ENCODE measurements at regions not wholly inside any gene's neighbourhood (a gene's known extent, or its start where the extent isn't known, plus 50 kb on each side); places are given as distances from the start of the nearest gene placed in this dataset.
"Not testable (repeated sequence)": the region's sequence is repeated elsewhere in the genome, so short reads cannot be mapped to it uniquely, and the experiment has no call there.

DNA sequence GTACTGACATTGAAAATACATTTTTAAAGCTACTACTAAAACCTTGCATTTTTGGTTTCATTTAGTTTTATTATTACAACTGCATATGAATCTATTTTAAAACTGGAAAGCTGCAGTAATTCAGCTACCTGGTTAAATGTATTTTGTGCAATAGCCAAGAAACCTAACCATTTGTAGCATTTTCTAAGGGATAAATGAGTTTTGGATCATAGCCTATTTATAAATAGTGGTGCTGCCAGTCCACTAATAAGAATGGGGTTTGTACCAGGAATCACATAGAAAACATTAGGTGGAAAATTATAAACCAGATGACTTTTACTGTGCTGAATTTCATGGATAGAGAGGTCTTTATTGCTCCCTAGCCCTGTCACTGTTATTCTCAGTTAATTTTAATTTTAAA is 454.7 kb downstream of the DIPK2A start:
- intact Hi-C loops (cut with DNase I) = no loop called here
- DNase-seq = no peak

DNA sequence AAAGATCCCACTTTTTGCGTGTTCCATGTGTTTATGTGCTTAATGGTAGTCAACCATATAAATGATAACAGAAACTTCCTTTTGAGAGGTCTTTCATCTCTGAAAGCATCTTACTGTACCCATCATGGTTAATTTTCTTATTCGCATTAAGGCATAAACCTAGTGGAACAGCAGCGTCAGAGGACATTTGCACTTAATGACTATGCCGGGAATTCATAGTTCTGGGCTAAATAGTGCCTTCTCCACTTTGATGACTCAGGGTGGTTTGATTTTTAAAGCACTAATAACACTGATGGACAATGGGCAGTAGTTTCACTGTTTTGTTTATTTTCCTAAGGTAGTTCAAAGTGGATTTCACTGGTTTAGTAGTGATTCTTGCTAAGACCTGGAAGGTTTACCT is 455.3 kb downstream of the DIPK2A start:
- DNase-seq = no peak
- intact Hi-C loops (cut with DNase I) = no loop called here

DNA sequence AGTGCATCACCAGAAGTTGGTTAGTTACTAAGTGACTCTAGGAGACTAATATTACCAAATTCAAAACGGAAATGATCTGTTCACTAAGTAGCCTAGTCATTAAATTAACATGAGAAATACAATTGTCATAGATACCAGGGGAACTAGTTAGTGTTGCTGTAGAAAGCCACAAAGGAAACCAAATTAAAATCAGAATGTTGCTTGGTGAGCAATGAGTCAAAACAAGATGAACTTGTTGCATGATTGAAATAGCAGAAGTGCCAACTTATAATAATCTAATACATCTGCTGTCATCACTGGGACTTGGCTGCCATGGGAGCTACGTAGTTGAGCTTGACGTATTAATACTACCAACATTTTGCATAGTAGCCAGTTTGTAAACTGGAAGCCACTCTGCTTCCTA is 458.1 kb downstream of the DIPK2A start:
- intact Hi-C loops (cut with DNase I) = no loop called here
- DNase-seq = no peak

DNA sequence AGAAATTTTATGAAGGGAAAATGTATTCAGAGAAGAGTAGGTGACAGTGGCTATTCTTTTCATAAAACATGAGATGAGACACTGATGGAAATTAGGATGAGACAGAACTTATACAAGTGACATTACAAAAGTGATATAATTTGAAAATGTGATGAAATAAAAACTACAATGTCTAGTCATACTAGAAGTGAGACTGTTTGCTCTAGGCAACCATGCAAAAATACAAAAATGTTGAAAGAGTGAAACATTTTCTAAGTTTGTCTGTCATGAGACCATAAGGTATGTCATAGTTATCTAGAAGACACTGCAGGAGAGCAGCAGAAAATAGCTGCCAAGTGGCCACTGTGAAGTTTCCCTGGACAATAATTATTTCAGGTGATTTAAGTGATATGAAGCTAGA is 459.5 kb downstream of the DIPK2A start:
- no peak for DNase-seq
- intact Hi-C loops (cut with DNase I) = no loop called here

DNA sequence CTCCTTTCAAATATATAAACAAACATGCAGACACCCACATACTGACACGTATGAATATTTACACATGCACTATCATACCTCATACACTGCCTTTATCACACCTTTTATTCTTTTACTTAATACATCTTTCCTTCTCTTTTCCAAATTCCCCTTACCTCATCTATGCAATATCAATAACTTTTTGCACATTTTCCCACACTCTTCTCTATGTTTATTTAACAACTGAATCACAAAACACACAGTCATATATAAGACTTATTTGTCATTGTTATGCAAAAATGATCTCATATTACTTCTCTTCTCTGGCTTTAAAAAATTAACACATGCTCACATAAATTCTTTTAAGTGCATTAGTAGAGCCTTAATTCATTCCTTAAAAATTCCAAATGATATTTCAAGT is 461.4 kb downstream of the DIPK2A start:
- no peak for DNase-seq
- intact Hi-C loops (cut with DNase I) = no loop called here

DNA sequence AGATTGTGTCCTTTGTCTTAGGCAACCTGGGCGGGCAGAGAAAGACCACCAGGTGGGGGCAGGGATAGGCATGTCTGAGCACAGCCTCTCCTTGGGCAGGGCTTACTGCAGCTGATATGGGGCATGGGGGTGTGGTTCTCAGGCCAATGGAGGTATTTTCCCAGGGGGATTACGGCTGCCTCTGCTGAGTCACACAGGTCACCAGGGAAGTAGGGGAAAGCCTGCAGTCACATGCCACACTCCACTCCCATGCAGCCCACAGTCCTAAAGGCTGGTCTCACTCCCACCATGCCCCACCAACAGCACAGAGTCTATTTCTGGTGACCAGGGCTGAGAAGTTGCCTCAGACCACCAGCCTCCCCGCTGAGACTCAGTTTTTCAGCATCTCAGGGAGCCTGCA is 466.4 kb downstream of the DIPK2A start:
- DNase-seq = peak in 1 of 10 donors; percentile 57
- intact Hi-C loops (cut with DNase I) = no loop called here

DNA sequence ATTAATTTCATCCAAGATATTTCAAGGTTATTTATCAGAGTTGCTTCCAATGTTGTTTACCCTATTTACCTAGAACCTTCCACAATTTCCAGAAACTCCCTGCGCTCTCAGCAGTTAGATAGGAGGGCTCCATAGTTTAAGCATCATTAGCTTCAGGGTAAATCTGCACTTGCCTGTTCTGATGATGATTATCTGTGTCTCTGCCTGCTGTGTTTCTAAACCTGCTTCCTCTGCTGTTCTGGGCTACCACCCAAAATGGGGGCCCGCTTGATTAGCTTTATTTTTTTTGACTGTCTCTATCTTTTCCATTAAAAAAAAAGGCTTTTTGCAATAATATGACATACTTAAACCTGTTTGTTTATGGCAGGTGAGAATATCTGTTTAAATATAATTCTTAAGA is 472.4 kb downstream of the DIPK2A start:
- intact Hi-C loops (cut with DNase I) = no loop called here
- no peak for DNase-seq

DNA sequence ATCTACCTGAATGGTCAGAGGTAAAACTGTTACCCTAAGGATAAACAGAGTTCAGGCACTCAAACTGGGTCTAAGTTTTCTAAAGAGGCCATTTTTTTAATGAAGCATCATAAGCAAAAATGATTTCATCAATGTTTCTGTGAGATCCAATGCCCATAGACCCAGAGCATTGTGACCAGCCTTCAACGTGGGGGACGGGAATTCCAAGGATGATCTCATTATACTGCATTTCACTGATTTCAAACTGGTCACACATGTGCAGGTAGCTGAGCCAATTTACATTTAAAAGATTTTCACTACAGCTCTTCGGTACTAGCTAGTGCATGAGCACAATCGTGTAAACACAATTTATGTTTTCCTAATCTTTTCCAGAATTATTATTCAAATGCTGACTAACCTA is 472.9 kb downstream of the DIPK2A start:
- DNase-seq = no peak
- intact Hi-C loops (cut with DNase I) = no loop called here

DNA sequence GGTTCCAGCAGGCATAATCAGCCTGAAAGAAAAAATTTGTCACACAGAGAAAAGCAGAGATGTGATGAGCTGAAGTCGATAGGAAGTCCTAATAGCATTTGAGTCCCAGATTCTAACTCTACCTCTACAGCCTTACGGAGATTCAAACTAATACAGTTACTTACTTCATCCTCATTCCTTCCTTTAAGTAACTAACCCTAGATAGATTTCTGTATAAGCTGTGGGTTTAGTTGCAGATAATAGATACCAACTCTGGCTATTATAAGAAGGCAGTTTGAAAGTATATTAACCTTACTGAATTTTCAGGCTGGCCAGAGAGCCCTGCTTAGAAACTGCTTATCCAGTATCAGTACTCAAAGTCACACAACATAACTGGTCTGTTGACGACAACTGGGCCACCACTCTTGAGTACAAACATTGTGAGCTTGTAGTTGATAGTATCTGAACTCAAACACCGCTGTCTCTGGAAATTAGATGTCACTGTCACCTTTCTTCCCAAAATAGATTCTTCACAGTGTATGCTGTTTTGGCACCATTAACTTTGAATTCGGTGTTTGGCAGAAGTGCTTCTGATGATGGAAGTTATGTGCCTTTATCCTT is 484.3 kb downstream of the DIPK2A start:
- intact Hi-C loops (cut with DNase I) = no loop called here

DNA sequence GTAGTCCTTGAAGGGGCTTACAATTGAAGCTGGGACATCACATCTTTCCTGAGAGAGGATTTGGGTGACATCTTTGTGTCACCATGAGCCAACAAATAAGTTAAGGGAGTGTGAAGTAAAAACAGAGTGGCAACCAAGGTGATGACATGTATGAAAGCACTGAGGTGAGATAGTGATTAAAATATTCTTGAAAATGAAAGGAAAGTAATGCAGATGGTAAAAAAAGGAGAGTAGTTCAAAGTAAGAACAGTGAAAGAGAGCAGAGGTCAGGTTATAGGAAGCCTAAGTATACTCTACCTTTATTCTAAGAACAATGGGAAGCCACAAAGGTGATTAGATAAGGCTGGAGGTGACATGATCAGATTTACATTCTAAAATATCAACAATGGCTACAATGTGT is 486.1 kb downstream of the DIPK2A start:
- DNase-seq = no peak
- intact Hi-C loops (cut with DNase I) = no loop called here

More for the DNA sequence above, 484.3 kb downstream of the DIPK2A start:
- no peak for DNase-seq

DNA sequence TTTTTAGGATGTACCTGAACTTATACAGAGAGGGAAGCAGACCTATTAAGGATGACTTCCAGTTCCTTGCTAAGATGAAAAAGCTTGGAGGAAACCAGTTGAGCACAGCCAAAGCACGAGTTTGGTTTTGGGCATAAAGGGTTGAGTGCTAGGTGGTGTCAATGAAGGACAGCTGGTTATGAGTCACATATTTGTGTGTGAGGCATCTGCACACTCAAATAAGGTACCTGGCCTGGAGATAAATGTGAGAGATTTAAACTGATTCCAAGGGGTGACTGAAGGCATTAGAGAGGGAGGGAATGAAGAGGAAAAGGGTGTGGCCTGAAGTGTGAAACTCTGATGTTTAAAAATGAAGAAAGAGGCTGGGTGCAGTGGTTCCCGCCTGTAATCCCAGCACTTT is 486.7 kb downstream of the DIPK2A start:
- no peak for DNase-seq
- intact Hi-C loops (cut with DNase I) = no loop called here

DNA sequence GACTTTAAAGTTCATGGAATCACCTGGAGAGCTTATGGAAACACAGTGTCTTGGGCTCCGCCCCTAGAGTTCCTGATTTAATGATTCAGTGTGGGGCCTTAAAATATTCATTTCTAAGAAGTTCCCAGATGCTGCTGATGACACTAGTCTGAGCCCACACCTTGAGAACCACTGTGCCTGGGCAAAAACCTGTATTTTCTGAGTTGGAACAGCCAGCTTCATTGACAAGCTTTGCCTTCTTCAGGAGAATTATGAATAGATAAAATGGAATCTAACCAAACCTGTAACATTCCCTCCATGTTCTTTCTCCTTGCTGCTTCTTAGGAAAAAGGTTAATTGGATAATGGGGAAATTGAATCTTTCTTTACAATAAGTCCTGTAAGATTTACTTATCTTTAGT is 490.7 kb downstream of the DIPK2A start:
- DNase-seq = no peak
- intact Hi-C loops (cut with DNase I) = no loop called here

DNA sequence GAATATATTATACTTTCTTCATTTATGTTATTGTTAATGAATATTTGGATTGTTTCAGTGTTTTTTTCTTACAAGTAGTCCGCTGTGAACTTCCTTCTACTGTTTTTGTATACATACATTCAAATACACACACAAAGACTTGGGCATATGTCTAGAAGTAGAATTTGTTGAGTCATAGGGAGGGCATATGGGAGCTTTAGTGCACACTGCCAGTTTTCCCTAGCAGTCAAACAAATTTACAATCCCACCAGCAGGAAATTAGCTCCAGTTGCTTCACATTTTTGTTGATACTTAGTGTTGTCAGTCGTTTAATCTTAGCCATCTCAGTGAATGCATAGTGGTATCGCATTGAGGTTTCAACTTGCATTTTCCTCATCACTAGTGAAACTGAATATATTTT is 492.3 kb downstream of the DIPK2A start:
- intact Hi-C loops (cut with DNase I) = no loop called here
- DNase-seq = no peak

DNA sequence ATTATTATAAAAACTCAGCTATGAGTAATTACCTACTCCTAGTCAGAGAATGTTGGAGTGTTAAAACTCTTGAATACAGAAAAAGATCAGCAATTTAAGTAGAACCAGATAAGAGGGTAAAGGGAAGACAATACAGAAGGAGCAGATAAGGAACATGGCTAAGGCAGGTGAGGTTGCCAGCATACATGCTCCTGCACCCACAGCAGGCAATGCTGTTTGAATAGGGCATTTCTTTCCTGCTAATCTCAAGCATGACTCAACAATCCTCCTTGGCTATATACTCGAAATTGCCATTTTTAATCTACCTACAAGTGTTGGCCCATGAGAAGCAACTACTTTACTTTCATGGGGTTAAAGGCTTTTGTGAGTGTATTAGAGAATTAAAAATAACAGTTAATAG is 494.5 kb downstream of the DIPK2A start:
- intact Hi-C loops (cut with DNase I) = no loop called here
- no peak for DNase-seq

DNA sequence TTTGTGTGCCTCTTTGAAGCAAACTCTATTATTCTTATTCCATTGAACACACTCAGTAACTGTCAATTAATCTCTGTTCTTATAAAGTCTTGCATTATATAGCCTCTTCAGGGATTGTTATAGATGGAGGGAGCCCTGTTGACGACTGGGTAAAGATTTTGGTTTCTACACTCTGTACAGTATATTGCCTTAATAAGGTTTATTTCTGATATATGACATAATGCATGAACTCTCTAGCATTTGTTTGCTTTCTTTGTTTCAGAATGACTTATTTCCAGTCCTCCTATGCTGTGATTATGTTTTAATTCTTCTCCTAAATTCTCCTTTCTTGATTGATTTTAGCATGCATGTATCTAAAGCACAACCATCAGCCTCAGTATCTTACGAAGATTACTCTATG is 494.9 kb downstream of the DIPK2A start:
- intact Hi-C loops (cut with DNase I) = no loop called here

DNA sequence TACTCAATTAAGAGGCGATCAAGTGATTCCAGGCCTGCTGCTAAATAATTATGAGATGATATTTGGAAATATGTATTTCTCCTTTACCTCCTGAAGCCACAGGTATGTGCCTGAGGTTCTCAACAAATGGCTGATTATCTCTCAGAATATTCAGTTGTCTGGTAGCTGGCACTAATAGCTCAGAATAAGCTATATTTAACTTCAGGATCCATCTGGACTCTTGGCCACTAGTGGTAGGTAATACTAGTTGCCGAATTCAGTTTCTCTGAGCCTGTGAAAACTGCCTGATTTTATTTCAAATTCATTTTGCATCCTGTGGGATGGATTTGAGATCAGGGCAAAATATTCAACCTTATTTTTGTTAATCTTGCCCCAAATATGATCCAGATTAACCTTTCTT is 499.0 kb downstream of the DIPK2A start:
- intact Hi-C loops (cut with DNase I) = no loop called here
- no peak for DNase-seq

More for the DNA sequence above, 494.9 kb downstream of the DIPK2A start:
- no peak for DNase-seq

DNA sequence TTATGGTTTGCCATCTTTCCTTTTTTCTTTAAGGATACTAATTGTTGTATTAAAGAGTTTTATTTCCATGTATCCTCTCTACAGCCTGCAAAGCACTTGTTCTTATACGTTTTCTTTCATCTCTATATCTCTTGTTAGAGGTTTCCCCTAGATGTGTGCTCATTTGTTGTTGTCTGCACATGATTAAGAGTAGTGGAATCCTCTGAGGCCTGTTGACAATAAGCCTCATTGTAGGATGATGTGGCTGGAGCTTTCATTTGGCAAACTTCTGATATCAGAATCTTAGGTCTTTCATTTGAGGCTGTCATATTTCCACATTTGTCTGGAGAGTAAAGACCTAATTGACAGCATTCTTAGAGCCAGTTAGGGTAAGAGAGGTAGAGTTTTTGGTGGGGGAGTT is 506.0 kb downstream of the DIPK2A start:
- no peak for DNase-seq
- intact Hi-C loops (cut with DNase I) = no loop called here

DNA sequence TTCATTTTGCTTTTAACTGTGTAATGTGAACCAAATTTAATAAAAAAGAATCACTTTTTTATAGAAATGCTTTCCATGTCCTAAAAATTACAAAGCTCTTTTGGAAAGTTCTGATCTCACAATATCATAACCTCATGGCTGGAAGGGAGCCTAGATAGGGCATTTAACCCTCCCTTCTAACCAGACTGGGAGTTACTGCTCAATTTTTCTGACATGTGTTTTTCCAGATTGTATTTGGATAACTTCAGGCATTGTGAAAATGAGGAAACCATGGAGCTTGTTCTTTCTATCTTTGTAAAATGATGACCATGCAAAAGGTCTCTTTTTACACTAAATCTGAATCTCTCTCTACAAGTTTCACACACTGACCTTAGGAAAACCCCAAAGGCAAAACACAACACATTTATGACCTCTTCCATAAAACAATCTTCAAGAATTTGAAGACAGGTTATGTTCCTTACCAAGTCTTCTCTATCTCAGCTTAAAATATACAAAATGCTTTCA is 508.8 kb downstream of the DIPK2A start:
- intact Hi-C loops (cut with DNase I) = no loop called here
- DNase-seq = no peak

DNA sequence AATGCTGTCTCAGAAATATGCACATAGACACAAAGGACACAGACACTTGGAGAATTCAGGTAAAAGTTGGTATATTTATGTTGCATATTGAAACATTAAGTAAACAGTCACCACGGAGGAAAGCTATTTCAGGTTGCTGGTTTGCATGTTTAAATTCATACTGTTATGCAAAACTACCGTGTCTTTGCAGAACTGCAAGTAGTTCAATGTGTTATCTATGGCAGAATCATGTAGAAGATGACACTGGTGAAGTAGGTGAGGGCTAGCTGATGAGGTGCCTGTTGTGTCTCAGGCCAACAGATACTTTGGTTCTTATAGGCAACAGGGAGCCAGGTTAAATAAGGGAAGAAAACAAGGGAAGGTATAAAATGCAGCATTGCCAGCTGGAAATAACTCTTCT is 511.3 kb downstream of the DIPK2A start:
- intact Hi-C loops (cut with DNase I) = no loop called here
- no peak for DNase-seq

DNA sequence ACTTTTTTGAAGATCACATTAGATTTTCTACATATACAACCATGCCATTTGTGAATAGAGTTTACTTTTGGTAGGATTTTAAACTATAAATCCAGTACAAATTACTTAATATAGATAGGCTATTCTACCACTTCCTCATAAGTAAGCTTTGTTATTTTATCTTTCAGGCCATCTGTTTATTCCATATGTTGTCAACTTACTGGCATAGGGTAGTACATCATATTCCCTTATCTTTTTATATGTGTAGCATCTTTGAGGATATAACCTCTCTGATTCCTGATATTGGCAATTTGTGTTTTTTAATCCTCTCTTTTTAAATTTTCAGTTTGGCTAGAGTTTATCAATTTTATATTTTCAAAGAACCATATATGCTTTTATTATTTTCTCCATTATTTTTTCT is 515.4 kb downstream of the DIPK2A start:
- intact Hi-C loops (cut with DNase I) = no loop called here

DNA sequence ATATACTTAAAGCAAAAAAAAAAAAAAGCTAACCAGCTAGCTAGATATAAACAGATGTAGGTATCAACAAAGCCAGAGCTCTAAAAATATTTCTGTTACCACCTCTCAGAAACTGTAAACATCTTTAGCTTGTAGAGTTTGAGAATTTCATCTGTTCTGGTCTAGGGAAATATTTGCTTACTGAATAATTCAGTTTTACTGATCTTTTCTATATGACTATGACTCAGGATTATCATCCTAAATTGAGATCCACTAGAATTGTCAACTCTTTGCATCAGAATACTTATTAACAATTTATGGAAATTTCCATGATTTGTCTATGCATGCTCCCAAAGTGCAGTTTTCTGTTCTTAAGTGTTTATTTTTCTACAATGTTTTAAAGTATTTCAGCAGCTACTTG is 517.3 kb downstream of the DIPK2A start:
- intact Hi-C loops (cut with DNase I) = no loop called here
- DNase-seq = no peak

More for the DNA sequence above, 515.4 kb downstream of the DIPK2A start:
- DNase-seq = no peak

DNA sequence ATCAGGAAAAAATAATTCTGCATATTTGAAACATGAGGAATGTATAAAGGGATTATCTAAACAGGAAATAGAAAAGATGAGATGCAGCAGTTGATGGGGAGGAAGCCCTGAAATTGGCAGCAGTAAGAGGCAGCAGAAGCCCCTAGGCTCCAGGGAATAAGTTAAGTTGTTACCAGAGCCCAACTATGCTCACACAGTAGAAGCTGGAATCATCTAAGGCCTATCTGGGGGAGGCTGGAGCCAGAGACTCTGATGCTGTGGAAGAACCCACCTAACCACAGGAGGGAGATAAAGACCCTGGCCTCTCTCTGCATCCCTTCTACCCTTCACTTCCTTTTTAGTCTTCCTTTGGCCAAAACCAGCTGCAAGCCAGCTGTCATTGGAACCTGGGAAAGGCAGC is 519.7 kb downstream of the DIPK2A start:
- no peak for DNase-seq
- intact Hi-C loops (cut with DNase I) = no loop called here

DNA sequence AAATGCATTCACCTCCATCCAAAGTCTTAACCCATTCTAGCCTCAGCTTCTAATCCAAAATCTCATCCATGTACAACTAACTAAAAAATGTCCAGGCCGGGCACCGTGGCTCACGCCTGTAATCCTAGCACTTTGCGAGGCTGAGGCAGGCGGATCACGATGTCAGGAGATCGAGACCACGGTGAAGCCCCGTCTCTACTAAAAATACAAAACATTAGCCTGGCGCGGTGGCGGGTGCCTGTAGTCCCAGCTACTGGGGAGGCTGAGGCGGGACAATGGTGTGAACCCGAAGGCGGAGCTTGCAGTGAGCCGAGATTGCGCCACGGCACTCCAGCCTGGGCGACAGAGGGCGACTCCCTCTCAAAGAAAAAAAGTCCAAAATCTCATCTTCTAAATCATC is 523.0 kb downstream of the DIPK2A start:
- intact Hi-C loops (cut with DNase I) = not testable (repeated sequence)
- peak in 4 of 10 donors; percentile 19 to 59 (median 39) for DNase-seq
